IMR-90 (cell line): ENCODE measurements at regions not wholly inside any gene's neighbourhood (a gene's known extent, or its start where the extent isn't known, plus 50 kb on each side); places are given as distances from the start of the nearest gene placed in this dataset.

Source experiments
- MXI1 ChIP-seq: IDR thresholded peaks from 2 replicates; pipeline ENCODE4 v1.6.1; 2012; ENCODE audit warnings: low read depth, mild to moderate bottlenecking, low read length, moderate library complexity, borderline replicate concordance
- POLR2A ChIP-seq: IDR thresholded peaks from 2 replicates; pipeline ENCODE4 v1.6.1; 2012; ENCODE audit warnings: mild to moderate bottlenecking, low read depth, low read length
- RCOR1 ChIP-seq: IDR thresholded peaks from 2 replicates; pipeline ENCODE4 v1.6.1; 2012; ENCODE audit warnings: mild to moderate bottlenecking, low read length, improper control_type of control experiment; ENCODE audit not compliant: insufficient replicate concordance
- SMC3 ChIP-seq: fragments of 150-350 bp; IDR thresholded peaks from 2 replicates; pipeline ENCODE4 v1.6.1; 2016; ENCODE audit warnings: low read depth, mild to moderate bottlenecking, antibody characterized with exemption, low read length, moderate library complexity
- TF ChIP-seq, protein P1 (sequence below): conservative IDR thresholded peaks from 2 replicates; pipeline ENCODE4 v1.5.1; 2012; ENCODE audit warnings: mild to moderate bottlenecking, low read depth, low read length, improper control_type of control experiment

DNA sequence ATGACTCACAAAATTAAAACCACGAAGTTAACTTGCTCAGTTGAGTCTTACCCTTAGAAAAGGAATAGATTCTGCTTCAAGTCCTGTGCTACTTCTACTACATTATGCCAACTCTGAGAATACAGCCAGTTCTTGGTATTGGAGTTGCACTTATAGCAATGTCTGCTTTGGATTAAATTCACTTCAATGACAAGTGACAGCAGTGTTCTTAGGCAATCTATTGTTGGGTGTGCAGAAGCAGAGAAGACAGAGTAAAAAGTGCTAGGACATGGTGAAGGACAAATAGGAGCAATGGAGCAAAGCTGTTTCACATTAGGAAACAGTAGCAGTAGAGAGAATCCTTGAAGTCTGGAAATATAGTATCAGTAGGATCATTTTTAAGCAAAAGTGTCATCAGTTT lies 713.1 kb downstream of the SI start:
- TF ChIP-seq RCOR1 (no peak), SMC3 (no peak), MXI1 (no peak), POLR2A (no peak)
- TF ChIP-seq, protein P1, sequence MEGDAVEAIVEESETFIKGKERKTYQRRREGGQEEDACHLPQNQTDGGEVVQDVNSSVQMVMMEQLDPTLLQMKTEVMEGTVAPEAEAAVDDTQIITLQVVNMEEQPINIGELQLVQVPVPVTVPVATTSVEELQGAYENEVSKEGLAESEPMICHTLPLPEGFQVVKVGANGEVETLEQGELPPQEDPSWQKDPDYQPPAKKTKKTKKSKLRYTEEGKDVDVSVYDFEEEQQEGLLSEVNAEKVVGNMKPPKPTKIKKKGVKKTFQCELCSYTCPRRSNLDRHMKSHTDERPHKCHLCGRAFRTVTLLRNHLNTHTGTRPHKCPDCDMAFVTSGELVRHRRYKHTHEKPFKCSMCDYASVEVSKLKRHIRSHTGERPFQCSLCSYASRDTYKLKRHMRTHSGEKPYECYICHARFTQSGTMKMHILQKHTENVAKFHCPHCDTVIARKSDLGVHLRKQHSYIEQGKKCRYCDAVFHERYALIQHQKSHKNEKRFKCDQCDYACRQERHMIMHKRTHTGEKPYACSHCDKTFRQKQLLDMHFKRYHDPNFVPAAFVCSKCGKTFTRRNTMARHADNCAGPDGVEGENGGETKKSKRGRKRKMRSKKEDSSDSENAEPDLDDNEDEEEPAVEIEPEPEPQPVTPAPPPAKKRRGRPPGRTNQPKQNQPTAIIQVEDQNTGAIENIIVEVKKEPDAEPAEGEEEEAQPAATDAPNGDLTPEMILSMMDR: no peak
